CD14-positive monocyte (primary cell): ENCODE measurements at regions not wholly inside any gene's neighbourhood (a gene's known extent, or its start where the extent isn't known, plus 50 kb on each side); places are given as distances from the start of the nearest gene placed in this dataset.

Experiments used
- DNase-seq, 3 donors: peaks; one replicate each; pipeline ENCODE4 v3.0.0-alpha.2; 2011 to 2022
- H2AFZ ChIP-seq: 2 replicates; pipeline ENCODE4 v1.6.0; 2012; ENCODE audit warnings: mild to moderate bottlenecking, low read depth, low read length, inconsistent platforms; ENCODE audit not compliant: insufficient read depth, poor library complexity, severe bottlenecking
- H3K27ac ChIP-seq, 2 donors: 1 replicate in 1 of 2; 2 replicates in 1 of 2; pipeline ENCODE4 v1.5.1; 2012 to 2013; ENCODE audit warnings: low read length in 2 of 2, control low read depth in 1 of 2, inconsistent platforms in 1 of 2, low read depth in 1 of 2, mild to moderate bottlenecking in 1 of 2
- H3K27me3 ChIP-seq, 2 donors: one replicate each; pipeline versions ENCODE4 v1.6.0 to v1.6.1; 2011 to 2013; ENCODE audit warnings: low read length in 2 of 2; ENCODE audit not compliant: control insufficient read depth in 2 of 2, insufficient read depth in 2 of 2
- H3K36me3 ChIP-seq, 2 donors: replicated peaks in 1 of 2; 1 replicate in 1 of 2; 2 replicates in 1 of 2; pipeline versions ENCODE4 v1.5.1 to v1.6.1; 2012 to 2013; ENCODE audit warnings: low read length in 2 of 2, control low read depth in 1 of 2, inconsistent platforms in 1 of 2, mild to moderate bottlenecking in 1 of 2; ENCODE audit not compliant: insufficient read depth in 2 of 2, control insufficient read depth in 1 of 2
- H3K4me1 ChIP-seq, 2 donors: 1 replicate in 1 of 2; 2 replicates in 1 of 2; pipeline versions ENCODE4 v1.5.1 to v1.6.1; 2012 to 2013; ENCODE audit warnings: low read length in 2 of 2, control low read depth in 1 of 2, inconsistent platforms in 1 of 2, mild to moderate bottlenecking in 1 of 2, moderate library complexity in 1 of 2; ENCODE audit not compliant: insufficient read depth in 2 of 2, control insufficient read depth in 1 of 2
- H3K4me2 ChIP-seq: replicated peaks from 2 replicates; pipeline ENCODE3; 2012; ENCODE audit warnings: low read length, moderate library complexity, mild to moderate bottlenecking; ENCODE audit not compliant: poor library complexity, severe bottlenecking; ENCODE audit errors: extremely low read depth
- H3K4me3 ChIP-seq, 3 experiments: fragments of 200-600 bp in 1 of 3; sonication (generic) in 1 of 3; replicated peaks in 1 of 3; 1 replicate in 2 of 3; 2 replicates in 1 of 3; pipeline ENCODE4 v1.5.1; 2011 to 2013; ENCODE audit warnings: low read length in 3 of 3, mild to moderate bottlenecking in 3 of 3, control low read depth in 2 of 3, low read depth in 2 of 3, inconsistent platforms in 1 of 3, moderate library complexity in 1 of 3
- H3K79me2 ChIP-seq: 2 replicates; pipeline ENCODE4 v1.6.0; 2012; ENCODE audit warnings: mild to moderate bottlenecking, control low read depth, inconsistent platforms, low read length, moderate library complexity; ENCODE audit not compliant: insufficient read depth
- H3K9ac ChIP-seq: 2 replicates; pipeline ENCODE4 v1.6.0; 2017; ENCODE audit warnings: low read length, mild to moderate bottlenecking; ENCODE audit not compliant: insufficient read depth, poor library complexity, severe bottlenecking
- H3K9me3 ChIP-seq, 2 donors: replicated peaks in 1 of 2; 1 replicate in 1 of 2; 2 replicates in 1 of 2; pipeline versions ENCODE4 v1.5.1 to v1.6.1; 2012 to 2013; ENCODE audit warnings: low read length in 2 of 2, control low read depth in 1 of 2; ENCODE audit not compliant: control insufficient read depth in 1 of 2, insufficient read depth in 1 of 2
- H4K20me1 ChIP-seq: 2 replicates; pipeline ENCODE4 v1.6.0; 2012; ENCODE audit warnings: mild to moderate bottlenecking, low read length, control low read depth, moderate library complexity; ENCODE audit not compliant: insufficient read depth
- H3K27ac Mint-ChIP-seq, 7 donors: one replicate each; pipeline ENCODE4 v1.8.0; 2020; ENCODE audit warnings: mild to moderate bottlenecking in 7 of 7, mixed read lengths in 7 of 7, moderate library complexity in 6 of 7, inconsistent platforms in 2 of 7
- H3K27me3 Mint-ChIP-seq, 3 donors: one replicate each; pipeline ENCODE4 v1.8.0; 2021 to 2022; ENCODE audit warnings: low read depth in 3 of 3, mild to moderate bottlenecking in 3 of 3, mixed read lengths in 3 of 3, moderate library complexity in 3 of 3, inconsistent platforms in 1 of 3
- H3K36me3 Mint-ChIP-seq, 2 donors: one replicate each; pipeline ENCODE4 v1.8.0; 2020; ENCODE audit warnings: mixed read lengths in 2 of 2, inconsistent platforms in 1 of 2, mild to moderate bottlenecking in 1 of 2
- H3K4me1 Mint-ChIP-seq: one replicate; pipeline ENCODE4 v1.8.0; 2020; ENCODE audit warnings: mild to moderate bottlenecking, mixed read lengths
- H3K4me3 Mint-ChIP-seq, 2 donors: one replicate each; pipeline ENCODE4 v1.8.0; 2020; ENCODE audit warnings: mild to moderate bottlenecking in 2 of 2, mixed read lengths in 2 of 2, moderate library complexity in 1 of 2
- H3K9me3 Mint-ChIP-seq, 7 donors: one replicate each; pipeline ENCODE4 v1.8.0; 2020 to 2022; ENCODE audit warnings: mixed read lengths in 7 of 7, mild to moderate bottlenecking in 6 of 7, moderate library complexity in 6 of 7, inconsistent platforms in 2 of 7
- WGBS: methylation state at CpG from one replicate; pipeline ENCODE4 v1.1.5; 2013; ENCODE audit warnings: missing lambda C conversion rate; ENCODE audit not compliant: insufficient coverage; 5-methylcytosine and 5-hydroxymethylcytosine counted together
- intact Hi-C, 2 donors: fragments of 100-400 bp; cut with micrococcal nuclease; formaldehyde crosslinking; loops; one replicate each; pipeline versions ENCODE4 v1.15.0 to v1.15.1; 2023
- TF ChIP-seq, protein P1 (sequence below): fragments of 200-600 bp; IDR thresholded peaks from one replicate; pipeline ENCODE4 v1.8.0; 2022; ENCODE audit warnings: antibody characterized with exemption, mild to moderate bottlenecking

GRCh38 chr10:3566627-3567026 lies 218.4 kb downstream of the KLF6 start:
- 100% methylated on average over 1 of the region's 1 CpG for WGBS
- intact Hi-C loops, result no loop called here
- TF ChIP-seq, protein P1, sequence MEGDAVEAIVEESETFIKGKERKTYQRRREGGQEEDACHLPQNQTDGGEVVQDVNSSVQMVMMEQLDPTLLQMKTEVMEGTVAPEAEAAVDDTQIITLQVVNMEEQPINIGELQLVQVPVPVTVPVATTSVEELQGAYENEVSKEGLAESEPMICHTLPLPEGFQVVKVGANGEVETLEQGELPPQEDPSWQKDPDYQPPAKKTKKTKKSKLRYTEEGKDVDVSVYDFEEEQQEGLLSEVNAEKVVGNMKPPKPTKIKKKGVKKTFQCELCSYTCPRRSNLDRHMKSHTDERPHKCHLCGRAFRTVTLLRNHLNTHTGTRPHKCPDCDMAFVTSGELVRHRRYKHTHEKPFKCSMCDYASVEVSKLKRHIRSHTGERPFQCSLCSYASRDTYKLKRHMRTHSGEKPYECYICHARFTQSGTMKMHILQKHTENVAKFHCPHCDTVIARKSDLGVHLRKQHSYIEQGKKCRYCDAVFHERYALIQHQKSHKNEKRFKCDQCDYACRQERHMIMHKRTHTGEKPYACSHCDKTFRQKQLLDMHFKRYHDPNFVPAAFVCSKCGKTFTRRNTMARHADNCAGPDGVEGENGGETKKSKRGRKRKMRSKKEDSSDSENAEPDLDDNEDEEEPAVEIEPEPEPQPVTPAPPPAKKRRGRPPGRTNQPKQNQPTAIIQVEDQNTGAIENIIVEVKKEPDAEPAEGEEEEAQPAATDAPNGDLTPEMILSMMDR, result no peak
- H3K9ac ChIP-seq, result no peak overlapping the region
- no peak overlapping the region for H3K4me3 ChIP-seq
- DNase-seq, result no peak
- no peaks in the 10 kb centered on the region for H3K27me3 ChIP-seq
- no peaks in the 10 kb centered on the region for H3K79me2 ChIP-seq
- Mint-ChIP-seq H3K9me3 (peaks cover 0 to 9% (median 2%) of the 10 kb centered on the region in 7 donors), H3K27ac (peak overlapping the region in 1 of 7 donors; percentile 31), H3K27me3 (peaks cover 0 to 2% (median 0%) of the 10 kb centered on the region in 3 donors), H3K4me1 (peaks cover 13% of the 10 kb centered on the region), H3K4me3 (no peak overlapping the region), H3K36me3 (no peaks in the 10 kb centered on the region)
- H4K20me1 ChIP-seq, result no peaks in the 10 kb centered on the region
- H3K9me3 ChIP-seq, result peaks cover 0 to 6% of the 10 kb centered on the region in 2 donors
- peak overlapping the region; percentile 12 for H2AFZ ChIP-seq
- H3K4me2 ChIP-seq, result no peak overlapping the region
- H3K36me3 ChIP-seq, result no peaks in the 10 kb centered on the region
- H3K4me1 ChIP-seq, result peaks cover 10% of the 10 kb centered on the region in 2 donors
- no peak overlapping the region for H3K27ac ChIP-seq

DNA sequence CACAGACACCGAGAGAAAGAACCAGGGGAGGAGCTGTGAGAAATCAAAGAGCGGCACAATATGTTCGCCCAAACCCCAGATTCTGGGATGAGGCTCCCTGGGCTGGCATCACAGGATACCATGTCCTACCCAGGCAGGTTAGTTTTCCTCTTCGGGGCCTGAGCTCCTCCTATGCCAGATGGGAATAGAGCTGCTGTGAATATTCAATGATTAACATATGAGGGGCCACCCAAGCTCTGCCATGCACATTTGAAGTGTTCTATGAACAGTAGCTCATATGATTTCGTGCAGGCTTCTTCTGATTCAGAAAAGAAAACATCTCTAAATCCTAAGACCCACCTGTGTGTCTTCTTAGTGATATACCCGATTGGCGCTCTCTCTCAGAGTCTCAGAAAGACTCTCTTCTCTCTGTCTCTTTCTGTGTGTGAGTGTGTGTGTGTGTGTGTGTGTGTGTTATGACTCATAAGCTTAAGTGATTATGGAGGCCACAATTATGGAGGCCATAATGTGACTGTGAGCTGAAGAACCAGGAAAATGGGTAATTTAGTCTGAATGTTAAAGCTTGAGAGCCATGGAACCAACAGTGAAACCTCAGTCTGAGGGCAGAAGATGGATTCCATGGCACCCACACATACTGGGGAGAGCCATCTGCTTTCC lies 220.5 kb downstream of the KLF6 start:
- Histone ChIP-seq H3K27ac (no peak overlapping the region), H3K4me3 (no peak overlapping the region), H3K4me2 (no peak overlapping the region), H3K36me3 (no peaks in the 10 kb centered on the region), H4K20me1 (no peaks in the 10 kb centered on the region), H3K79me2 (no peaks in the 10 kb centered on the region), H3K27me3 (no peaks in the 10 kb centered on the region), H3K9ac (no peak overlapping the region), H3K9me3 (peaks cover 0 to 6% of the 10 kb centered on the region in 2 donors), H2AFZ (no peak overlapping the region), H3K4me1 (no peaks in the 10 kb centered on the region)
- peaks cover 0 to 4% (median under 1%) of the 10 kb centered on the region in 3 donors for H3K27me3 Mint-ChIP-seq
- no peak overlapping the region for H3K4me3 Mint-ChIP-seq
- 96% methylated on average over 4 of the region's 7 CpGs for WGBS
- no peaks in the 10 kb centered on the region for H3K36me3 Mint-ChIP-seq
- no peaks in the 10 kb centered on the region for H3K4me1 Mint-ChIP-seq
- H3K9me3 Mint-ChIP-seq, result peaks cover 0 to 7% (median 2%) of the 10 kb centered on the region in 7 donors
- DNase-seq, result no peak
- TF ChIP-seq, protein P1, result no peak
- intact Hi-C loops, result no loop called here
- peak overlapping the region in 1 of 7 donors; percentile 73 for H3K27ac Mint-ChIP-seq
